ENCODE measurements at regions not wholly inside any gene's neighbourhood (a gene's known extent, or its start where the extent isn't known, plus 50 kb on each side); places are given as distances from the start of the nearest gene placed in this dataset.

- no peak for TF ChIP-seq POLR2A (IDR thresholded peaks at IDR 0.05)
- TF ChIP-seq, protein P1, sequence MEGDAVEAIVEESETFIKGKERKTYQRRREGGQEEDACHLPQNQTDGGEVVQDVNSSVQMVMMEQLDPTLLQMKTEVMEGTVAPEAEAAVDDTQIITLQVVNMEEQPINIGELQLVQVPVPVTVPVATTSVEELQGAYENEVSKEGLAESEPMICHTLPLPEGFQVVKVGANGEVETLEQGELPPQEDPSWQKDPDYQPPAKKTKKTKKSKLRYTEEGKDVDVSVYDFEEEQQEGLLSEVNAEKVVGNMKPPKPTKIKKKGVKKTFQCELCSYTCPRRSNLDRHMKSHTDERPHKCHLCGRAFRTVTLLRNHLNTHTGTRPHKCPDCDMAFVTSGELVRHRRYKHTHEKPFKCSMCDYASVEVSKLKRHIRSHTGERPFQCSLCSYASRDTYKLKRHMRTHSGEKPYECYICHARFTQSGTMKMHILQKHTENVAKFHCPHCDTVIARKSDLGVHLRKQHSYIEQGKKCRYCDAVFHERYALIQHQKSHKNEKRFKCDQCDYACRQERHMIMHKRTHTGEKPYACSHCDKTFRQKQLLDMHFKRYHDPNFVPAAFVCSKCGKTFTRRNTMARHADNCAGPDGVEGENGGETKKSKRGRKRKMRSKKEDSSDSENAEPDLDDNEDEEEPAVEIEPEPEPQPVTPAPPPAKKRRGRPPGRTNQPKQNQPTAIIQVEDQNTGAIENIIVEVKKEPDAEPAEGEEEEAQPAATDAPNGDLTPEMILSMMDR (IDR thresholded peaks at IDR 0.05) = no peak
These were observed 890.0 kb upstream of the LRRTM1 start for GRCh38 chr2:81194581-81194980.

Data from ovary (tissue), 3 donors.